Peyer's patch (tissue), 4 donors: ENCODE measurements at regions not wholly inside any gene's neighbourhood (a gene's known extent, or its start where the extent isn't known, plus 50 kb on each side); places are given as distances from the start of the nearest gene placed in this dataset.

Source experiments
- CTCF ChIP-seq, 6 experiments: fragments of 450-650 bp in 4 of 6; fragments of 200-600 bp in 2 of 6; sonication (generic) in 1 of 6; IDR thresholded peaks; one replicate each; pipeline ENCODE4 v1.5.1; 2017 to 2019; ENCODE audit warnings: antibody characterized with exemption in 6 of 6, mild to moderate bottlenecking in 3 of 6, moderate library complexity in 1 of 6
- POLR2A ChIP-seq, 2 donors: fragments of 450-650 bp; IDR thresholded peaks; one replicate each; pipeline ENCODE4 v1.5.1; 2017; ENCODE audit warnings: antibody characterized with exemption in 2 of 2, mild to moderate bottlenecking in 2 of 2, moderate library complexity in 2 of 2

GRCh38 chr16:52095471-52095870 lies 451.5 kb downstream of the TOX3 start:
- TF ChIP-seq CTCF (IDR thresholded peaks at IDR 0.05), result no peak
- no peak for TF ChIP-seq POLR2A (IDR thresholded peaks at IDR 0.05)
